Glomerular endothelial cell (primary cell): ENCODE measurements at regions not wholly inside any gene's neighbourhood (a gene's known extent, or its start where the extent isn't known, plus 50 kb on each side); places are given as distances from the start of the nearest gene placed in this dataset.

Source experiments
- DNase-seq: peaks from one replicate; pipeline ENCODE4 v3.0.0-alpha.2; 2011; ENCODE audit warnings: low read depth, low spot score; ENCODE audit errors: extremely low read depth

DNA sequence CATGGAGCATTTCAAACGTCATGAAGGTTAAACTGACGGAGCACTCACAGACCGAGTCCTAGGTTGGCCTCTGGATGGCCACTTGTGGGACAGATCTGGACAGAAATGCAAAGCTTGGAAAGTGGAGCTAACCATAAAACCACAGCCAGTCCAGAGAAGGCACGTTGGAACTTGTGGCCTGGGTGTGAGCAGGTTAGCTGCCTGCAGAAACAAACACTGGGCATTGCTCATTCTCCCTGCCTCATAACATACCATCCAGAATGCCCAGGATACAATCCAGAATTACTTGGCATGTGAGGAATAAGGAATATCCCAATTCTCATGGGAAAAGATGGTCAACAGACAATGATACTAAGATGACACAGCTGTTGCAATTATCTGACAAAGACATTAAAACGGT lies 1005.0 kb downstream of the TBC1D22A start:
- no peak for DNase-seq

GRCh38 chr22:47765757-47766156 lies 1003.3 kb downstream of the TBC1D22A start:
- no peak for DNase-seq

DNA sequence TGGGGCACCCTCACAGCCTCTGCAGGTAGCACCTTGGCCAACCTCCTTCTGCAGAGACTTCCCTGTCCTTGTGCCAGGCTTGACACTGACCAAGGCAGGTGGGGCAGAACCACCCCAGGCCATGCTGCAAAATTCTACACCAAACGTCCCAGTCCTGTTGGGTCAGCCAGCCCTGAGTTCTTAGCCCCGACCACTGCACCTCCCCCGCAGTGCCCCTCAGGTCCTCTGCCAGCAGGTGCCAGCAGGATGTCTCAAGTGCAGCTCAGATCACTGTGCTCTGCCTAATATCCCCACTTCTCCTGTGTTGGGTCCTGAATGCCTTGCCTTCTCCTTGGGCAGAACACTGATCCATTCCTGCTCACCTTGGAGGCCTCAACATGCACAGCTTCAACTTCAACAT lies 999.7 kb downstream of the TBC1D22A start:
- DNase-seq, result no peak

GRCh38 chr22:47759909-47760308 lies 997.5 kb downstream of the TBC1D22A start:
- DNase-seq, result no peak

DNA sequence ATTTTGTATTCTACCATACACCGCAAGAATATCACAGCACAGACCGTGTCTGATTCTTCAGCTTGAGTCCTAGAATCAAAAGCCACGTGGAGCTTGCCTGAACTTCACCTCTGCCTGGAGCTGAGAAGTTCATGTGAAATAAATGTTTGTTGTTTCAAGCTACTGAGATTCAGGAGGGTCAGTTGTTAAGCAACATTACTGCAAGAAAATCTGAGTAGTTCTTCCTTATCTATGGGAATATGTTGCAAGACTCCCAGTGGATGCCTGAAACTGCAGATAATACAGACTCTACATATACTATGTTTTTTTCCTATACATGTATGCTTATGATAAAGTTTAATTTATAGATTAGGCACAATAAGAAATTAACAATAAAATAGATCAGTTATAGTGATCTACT lies 995.3 kb downstream of the TBC1D22A start:
- DNase-seq, result no peak

DNA sequence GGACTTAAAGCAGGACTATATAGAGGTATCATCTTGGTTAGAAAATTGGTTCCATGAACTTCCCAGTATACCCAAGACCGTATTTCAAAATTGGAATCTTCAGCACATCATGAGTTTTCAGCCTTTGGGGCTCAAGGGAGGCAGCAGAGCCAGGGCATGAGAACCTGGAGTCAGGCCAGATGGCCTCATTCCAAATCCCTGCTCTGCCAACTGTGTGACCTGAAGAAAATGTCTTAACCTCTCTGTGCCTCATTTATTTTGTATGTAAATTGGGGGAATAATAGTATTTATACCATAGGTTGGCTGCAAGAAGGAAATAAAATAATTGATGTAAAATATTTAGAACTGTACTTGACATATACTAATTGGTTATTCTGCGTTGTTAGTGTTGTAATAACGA lies 987.6 kb downstream of the TBC1D22A start:
- DNase-seq, result no peak

DNA sequence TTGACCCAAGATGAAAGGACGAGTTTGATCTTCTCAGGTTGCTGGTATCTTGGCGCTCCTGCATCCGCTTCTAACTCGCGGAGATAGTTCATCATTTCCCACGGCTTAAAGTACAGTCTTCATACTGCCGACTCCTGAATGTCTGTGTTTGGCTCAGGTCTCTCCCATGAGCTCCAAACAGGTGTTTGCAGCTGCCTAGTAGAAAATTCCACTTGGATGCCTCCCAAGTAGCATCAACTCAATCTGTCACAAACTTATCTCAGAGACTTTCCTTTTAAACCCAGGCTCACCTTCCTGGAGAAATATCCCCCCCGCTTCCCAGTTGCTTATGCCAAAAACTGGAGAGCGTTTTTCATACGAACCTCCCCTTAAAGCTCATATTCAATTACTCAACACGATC lies 986.5 kb downstream of the TBC1D22A start:
- no peak for DNase-seq

- DNase-seq, result no peak
Measured at GRCh38 chr22:47748271-47748670, 985.8 kb downstream of the TBC1D22A start.

DNA sequence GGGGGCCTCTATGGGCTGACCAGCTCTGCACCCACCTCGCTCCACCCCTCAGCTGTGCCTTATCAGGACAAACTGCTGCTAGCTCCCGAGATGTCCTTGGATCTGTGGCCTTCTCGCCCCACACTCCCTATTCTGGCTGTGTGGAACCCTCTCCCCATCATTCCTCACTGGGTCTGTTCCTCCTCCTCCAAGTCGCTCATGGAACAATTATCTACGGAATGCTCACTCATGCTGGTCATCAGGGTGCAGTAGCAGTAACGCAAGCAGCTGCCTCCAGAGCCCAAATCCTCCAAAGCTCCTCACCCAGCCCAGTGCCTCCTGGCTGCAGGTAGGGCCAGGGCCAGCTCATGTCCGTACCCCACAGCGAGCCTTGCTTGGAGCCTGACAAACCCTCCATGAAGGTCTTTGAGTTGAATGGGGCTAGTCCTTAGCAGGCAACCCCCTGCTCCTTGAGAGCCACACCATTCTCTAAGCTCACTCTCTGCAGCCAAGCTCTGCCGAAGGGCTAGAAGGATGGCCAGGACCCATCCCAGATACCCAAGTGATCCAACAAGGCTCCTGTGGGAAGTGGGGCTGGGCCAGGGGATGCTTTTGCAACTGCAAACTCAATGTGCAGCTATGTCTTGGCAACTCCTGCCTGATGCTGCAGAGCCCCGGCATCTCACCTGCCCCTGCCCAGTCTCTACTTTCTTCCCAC lies 977.8 kb downstream of the TBC1D22A start:
- no peak for DNase-seq

- no peak for DNase-seq
Measured at GRCh38 chr22:47739291-47740015, 977.0 kb downstream of the TBC1D22A start.

GRCh38 chr22:47738472-47739013 lies 976.1 kb downstream of the TBC1D22A start:
- DNase-seq, result no peak

DNA sequence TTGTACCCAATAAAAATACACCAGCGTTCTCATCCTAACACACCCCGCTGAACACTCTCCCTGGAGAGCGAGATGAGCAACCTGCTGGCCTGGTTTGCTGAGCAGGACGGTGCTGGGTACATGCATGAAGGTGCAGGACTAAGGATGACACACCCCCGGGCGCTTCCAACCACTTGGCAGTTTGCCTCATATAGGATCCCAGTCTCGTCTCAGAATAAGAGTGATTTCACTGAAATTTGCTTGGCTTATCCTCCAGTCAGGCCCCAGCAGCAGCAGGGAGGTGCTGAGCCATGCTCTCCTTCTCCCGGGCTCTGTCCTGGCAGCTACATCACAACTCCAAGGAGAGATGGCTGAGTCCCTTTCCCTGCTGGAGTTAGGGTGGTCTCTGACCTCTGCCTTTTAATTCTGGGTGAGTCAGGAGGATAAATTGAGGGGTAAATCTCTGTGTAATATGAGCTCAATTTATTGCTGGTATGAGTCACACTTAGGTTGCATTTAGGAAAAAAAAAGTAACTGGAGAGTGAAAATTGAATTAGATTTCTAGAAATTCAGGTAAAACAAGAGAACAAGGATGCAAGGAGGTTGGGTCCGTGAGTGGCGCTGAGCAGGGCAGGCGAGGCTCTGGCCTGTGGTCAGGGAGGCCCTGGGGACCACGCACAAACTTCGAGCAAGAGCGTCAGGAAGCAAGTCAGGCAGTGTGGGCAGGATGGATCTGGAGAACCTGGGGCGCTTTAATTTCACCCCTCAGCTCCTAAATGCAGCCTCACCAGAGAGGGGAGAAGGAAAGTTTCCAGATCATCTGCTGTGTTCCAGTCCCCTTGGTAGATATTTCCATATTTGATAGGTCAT lies 974.0 kb downstream of the TBC1D22A start:
- no peak for DNase-seq

DNA sequence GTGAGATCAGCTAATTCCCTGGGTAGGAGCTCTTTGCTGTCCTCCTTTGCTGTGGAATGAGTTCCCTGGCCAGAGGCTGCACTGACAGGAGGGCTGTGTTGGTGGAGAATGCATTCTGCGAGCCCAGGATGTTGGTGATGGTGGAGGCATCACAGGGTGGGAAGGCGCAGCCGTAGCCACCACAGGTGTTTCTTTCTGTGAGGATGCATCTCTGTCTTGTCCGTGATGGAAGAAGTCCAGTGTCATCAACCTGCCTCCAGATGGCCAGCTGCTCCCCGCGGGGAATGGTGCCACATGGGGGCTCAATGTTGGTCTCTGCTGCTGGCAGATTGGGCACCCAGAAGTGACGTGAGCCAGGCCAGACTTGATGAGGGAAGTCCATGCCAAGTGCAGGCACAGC lies 972.1 kb downstream of the TBC1D22A start:
- no peak for DNase-seq

DNA sequence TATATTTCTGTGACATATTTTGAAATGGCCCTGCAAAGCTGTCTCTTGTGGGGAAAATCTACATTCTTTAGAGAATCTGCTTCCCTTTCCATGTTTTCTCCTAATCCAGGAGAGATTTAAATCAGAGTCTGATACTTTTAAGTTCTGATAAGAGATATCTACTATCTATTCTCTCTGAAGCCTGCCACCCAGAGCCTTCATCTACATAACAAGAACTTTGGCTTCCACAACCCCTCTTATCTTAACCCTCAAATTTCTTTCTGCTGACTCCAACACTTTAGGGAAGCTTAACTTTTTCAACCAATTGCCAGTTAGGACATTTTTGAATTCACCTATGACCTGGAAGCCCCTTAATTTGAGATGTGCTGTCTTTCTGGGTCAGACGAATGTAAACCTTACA lies 965.2 kb downstream of the TBC1D22A start:
- no peak for DNase-seq

GRCh38 chr22:47724751-47725150 lies 962.3 kb downstream of the TBC1D22A start:
- no peak for DNase-seq

DNA sequence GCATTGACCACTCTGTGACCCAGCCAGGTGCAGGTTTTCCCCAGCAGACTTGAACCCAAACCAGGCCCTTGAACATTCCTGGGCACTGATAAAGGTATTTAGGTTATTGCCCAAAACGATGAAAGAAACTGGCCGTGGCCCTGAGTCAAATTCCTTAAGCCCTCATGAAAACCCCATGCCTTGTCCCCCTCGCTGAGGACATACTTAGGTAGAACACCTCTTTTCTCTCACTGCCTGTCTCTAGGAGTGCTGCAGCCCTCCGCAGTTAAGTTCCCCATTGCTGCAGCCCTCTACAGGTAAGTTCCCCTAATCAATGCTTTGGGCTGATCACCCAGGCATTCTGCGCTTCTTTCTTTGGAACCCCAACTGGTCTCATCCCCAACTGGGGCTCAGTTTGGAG lies 961.6 kb downstream of the TBC1D22A start:
- DNase-seq, result no peak

DNA sequence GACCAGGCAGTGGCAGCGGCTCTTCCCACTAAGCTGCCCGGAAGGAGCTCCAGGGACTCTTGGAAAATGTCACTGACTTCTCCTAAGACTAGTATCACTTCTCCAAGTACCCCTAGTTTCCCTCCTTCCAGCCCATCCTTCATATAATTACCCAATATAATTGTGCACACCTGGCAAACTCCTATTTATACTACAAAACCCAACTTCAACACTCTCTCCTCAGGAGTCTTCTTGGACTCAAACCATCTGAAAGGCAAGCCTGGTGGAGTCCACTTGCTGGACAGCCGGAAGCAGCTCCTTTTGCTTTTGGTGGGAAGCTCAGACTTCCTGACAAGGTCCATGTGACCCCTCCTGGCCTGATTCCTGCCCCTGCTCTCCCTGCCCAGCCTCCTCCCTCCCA lies 955.9 kb downstream of the TBC1D22A start:
- no peak for DNase-seq

DNA sequence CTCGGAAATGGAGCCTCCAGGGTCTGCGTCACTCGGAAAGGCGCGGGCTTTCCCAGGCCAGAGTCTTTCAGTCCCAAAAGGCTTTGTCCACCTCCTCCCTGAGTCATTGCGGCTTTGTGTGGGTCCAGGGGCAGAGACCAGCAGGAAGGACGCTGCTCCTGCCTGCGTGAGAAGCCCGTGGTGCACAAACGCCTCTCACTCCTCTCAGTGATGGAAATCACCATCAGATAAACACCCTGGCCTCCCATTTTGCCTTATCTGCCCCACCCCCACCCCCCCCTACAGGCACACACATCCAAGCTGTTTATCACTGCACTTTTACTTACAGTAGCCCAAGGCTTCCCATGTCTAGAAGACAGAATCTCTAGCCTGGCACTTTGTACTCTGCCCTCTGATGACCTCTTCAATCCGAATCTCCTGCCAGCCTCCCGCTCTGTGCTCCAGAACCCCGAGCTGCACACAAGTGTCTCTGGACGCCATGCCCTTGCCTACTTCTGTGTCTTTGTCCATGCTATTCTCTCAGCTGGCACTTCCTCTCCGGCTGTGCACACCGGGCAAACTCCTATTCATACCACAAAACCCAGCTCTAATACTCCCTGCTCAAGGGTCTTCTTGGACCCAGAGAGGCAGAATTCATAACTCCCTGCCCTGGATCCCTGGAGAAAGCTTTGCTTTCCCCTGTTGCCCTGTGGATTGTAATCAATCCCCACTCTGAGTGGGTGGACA lies 954.6 kb downstream of the TBC1D22A start:
- DNase-seq, result no peak

DNA sequence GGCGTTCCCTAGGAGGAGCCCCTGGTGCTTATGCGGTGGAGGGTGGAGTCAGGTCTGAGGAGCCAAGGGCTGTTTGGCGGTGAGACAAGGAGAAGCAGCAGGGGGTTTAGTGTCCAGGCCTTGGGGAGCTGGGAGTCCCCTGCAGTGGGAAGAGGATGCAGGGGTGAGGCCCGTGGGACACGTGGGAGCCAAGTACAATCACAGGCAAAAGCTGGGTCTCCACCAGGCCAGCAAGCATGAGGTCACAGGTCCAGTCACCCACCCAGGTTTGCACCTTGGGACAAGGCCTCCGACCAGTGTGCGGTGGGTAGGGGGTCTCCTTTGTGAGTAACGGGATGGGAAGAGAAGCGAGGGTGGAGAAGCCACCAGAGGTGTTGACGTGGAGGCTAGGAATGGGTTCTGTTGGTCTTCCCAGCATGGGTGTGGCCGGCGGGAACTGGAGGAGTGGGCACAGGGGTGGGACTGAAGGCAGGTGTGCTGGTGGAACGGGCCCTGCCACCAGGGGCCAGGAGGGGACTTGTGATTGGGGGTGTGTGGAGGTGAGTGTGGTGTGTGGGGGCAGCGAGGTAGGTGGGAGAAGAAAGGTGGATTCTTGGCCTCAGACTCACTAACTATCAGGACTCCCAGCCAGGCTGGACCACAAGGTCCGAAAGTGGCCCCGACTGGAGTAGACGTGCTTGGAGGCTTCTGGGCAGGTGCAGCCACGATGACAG lies 953.6 kb downstream of the TBC1D22A start:
- no peak for DNase-seq

DNA sequence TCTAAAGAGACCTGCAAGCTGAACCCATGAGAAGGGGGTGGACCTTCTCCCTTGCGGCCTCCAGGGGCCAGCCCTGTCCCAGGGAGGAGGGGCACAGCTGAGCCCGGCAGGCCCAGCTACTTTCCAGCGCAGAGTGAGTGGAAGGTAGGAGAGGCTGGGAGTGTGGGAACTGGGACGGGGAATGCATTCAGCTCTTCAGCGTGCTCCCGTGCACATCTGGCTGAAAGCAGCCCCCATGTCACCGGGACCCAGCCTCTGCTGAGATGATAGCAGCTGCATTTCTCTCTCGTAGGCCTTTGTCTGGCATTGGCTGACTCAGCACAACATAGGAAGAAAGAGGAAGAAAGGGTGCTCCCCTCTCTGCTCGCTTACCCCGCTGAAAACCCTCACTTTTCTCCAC lies 951.5 kb downstream of the TBC1D22A start:
- no peak for DNase-seq
